ENCODE measurements at regions not wholly inside any gene's neighbourhood (a gene's known extent, or its start where the extent isn't known, plus 50 kb on each side); places are given as distances from the start of the nearest gene placed in this dataset.
"Not testable (repeated sequence)": the region's sequence is repeated elsewhere in the genome, so short reads cannot be mapped to it uniquely, and the experiment has no call there.

GRCh38 chr14:22380571-22381407 lies 208.2 kb downstream of the DAD1 start:
- intact Hi-C loops (cut with DNase I), result loop anchor here (10.0 kb wide), 1 partner anchor 464 kb away; no protein-coding TSS in a partner anchor
- no peak for DNase-seq (ENCODE audit: low spot score)

- intact Hi-C loops (cut with DNase I), result loop anchor here (10.0 kb wide), 1 partner anchor 465 kb away; no protein-coding TSS in a partner anchor
- DNase-seq (ENCODE audit: low spot score), result no peak
Measured at GRCh38 chr14:22379727-22380126, 209.3 kb downstream of the DAD1 start.

- no peak for DNase-seq (ENCODE audit: low spot score)
- intact Hi-C loops (cut with DNase I), result no loop called here
Measured at GRCh38 chr14:22378181-22378580, 210.8 kb downstream of the DAD1 start.

- no peak for DNase-seq (ENCODE audit: low spot score)
- intact Hi-C loops (cut with DNase I), result no loop called here
Measured at GRCh38 chr14:22375321-22375930, 213.6 kb downstream of the DAD1 start.

GRCh38 chr14:22370084-22370847 lies 218.8 kb downstream of the DAD1 start:
- no peak for DNase-seq (ENCODE audit: low spot score)

GRCh38 chr14:22358726-22359125 lies 230.3 kb downstream of the DAD1 start:
- intact Hi-C loops (cut with DNase I), result no loop called here
- no peak for DNase-seq (ENCODE audit: low spot score)

More at GRCh38 chr14:22370084-22370847, 218.8 kb downstream of the DAD1 start:
- intact Hi-C loops (cut with DNase I), result loop anchor here (5.0 kb wide), 1 partner anchor 53 kb away; no protein-coding TSS in a partner anchor

GRCh38 chr14:22349281-22349680 lies 239.7 kb downstream of the DAD1 start:
- intact Hi-C loops (cut with DNase I); DNase-seq (ENCODE audit: low spot score): not testable (repeated sequence)

- no peak for DNase-seq (ENCODE audit: low spot score)
- intact Hi-C loops (cut with DNase I), result no loop called here
Measured at GRCh38 chr14:22344673-22345072, 244.4 kb downstream of the DAD1 start.

- DNase-seq (ENCODE audit: low spot score); intact Hi-C loops (cut with DNase I): not testable (repeated sequence)
Measured at GRCh38 chr14:22344209-22344608, 244.8 kb downstream of the DAD1 start.

- intact Hi-C loops (cut with DNase I), result no loop called here
- DNase-seq (ENCODE audit: low spot score), result no peak
Measured at GRCh38 chr14:22341049-22341448, 248.0 kb downstream of the DAD1 start.

- intact Hi-C loops (cut with DNase I), result loop anchor here (2.0 kb wide), 1 partner anchor 510 kb away; no protein-coding TSS in a partner anchor
- peak; percentile 81 for DNase-seq (ENCODE audit: low spot score)
Measured at GRCh38 chr14:22338917-22339715, 249.9 kb downstream of the DAD1 start.

- intact Hi-C loops (cut with DNase I), result loop anchor here (2.0 kb wide), 1 partner anchor 510 kb away; no protein-coding TSS in a partner anchor
- no peak for DNase-seq (ENCODE audit: low spot score)
Measured at GRCh38 chr14:22338381-22338780, 250.6 kb downstream of the DAD1 start.

- DNase-seq (ENCODE audit: low spot score), result no peak
- intact Hi-C loops (cut with DNase I), result loop anchor here (2.0 kb wide), 1 partner anchor 511 kb away; no protein-coding TSS in a partner anchor
Measured at GRCh38 chr14:22337938-22338337, 251.1 kb downstream of the DAD1 start.

- intact Hi-C loops (cut with DNase I), result no loop called here
- no peak for DNase-seq (ENCODE audit: low spot score)
Measured at GRCh38 chr14:22337521-22337920, 251.5 kb downstream of the DAD1 start.

GRCh38 chr14:22336031-22336430 lies 253.0 kb downstream of the DAD1 start:
- intact Hi-C loops (cut with DNase I), result no loop called here
- DNase-seq (ENCODE audit: low spot score), result no peak

GRCh38 chr14:22334627-22335026 lies 254.4 kb downstream of the DAD1 start:
- intact Hi-C loops (cut with DNase I), result no loop called here
- DNase-seq (ENCODE audit: low spot score), result no peak

- DNase-seq (ENCODE audit: low spot score), result no peak
- intact Hi-C loops (cut with DNase I), result no loop called here
Measured at GRCh38 chr14:22334275-22334577, 254.8 kb downstream of the DAD1 start.

GRCh38 chr14:22333422-22334274 lies 255.4 kb downstream of the DAD1 start:
- intact Hi-C loops (cut with DNase I), result no loop called here
- no peak for DNase-seq (ENCODE audit: low spot score)
